ENCODE measurements at regions not wholly inside any gene's neighbourhood (a gene's known extent, or its start where the extent isn't known, plus 50 kb on each side); places are given as distances from the start of the nearest gene placed in this dataset.
A peak's percentile ranks its signal among the peaks of the same experiment; 100 is the strongest.

DNA sequence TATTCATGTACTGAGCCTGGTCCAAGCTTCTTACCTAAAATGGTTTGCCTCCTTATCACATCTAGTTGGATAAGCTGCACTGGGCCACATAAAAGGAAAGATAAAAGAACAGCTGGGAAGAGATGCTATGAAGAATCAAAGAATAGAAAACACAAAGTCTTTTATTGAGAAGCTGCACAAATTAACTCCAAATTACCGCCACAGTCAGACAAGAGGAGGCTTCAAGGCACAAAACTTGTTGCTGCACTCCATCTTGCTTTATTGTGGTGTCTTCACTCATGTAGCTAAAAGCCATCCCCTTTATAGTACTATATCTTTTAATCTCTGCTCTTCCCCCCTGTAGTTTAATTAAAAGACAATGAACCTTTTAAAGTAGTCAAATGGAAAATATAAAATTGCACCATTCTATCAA, 330.6 kb upstream of the PMFBP1 start:
- Histone ChIP-seq H3K27me3 (no peaks in the 10 kb centered on the region), H3K9me3 (no peaks in the 10 kb centered on the region), H3K4me3 (no peak overlapping the region), H3K36me3 (no peaks in the 10 kb centered on the region)
- DNase-seq: no peak

DNA sequence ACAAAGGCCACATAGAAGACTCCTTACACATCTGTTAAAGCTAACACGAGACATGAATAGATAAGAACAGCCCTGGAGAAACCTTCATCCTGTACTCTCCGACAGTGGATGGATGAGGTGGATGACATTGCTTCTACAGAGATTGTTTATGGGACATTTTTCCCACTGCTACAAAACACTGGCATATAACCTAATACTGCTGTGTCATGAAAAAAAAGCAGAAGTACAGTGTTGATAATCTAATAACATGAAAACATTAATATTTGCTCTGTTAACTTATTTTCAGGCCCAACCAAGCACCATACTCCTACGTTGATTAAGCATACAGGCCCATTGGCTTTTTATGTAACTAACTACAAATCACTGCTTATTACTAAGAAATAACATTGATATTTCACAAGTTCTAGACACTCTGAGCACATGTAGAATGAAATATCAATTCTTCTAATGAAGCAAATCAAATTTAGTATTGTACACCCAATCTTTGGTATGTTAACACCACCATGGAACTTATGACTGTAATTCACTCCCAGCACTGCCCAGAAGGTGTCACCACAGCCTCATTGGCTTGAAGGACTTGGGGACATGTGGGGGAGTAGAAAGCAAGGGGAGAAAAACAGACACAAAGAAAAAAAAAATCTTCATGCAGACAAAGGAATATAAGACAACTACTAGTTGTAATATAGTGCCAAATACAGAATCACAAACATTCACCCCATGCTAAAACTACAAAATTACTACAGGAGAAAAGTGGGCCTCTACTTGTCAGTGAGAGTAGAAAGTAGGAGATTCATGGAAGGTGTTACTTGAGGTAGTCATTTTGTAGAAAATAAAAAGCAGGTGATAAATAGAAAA, 330.0 kb upstream of the PMFBP1 start:
- DNase-seq: peak; percentile 31
- Histone ChIP-seq H3K9me3 (no peaks in the 10 kb centered on the region), H3K4me3 (no peak overlapping the region), H3K36me3 (no peaks in the 10 kb centered on the region), H3K27me3 (no peaks in the 10 kb centered on the region)

DNA sequence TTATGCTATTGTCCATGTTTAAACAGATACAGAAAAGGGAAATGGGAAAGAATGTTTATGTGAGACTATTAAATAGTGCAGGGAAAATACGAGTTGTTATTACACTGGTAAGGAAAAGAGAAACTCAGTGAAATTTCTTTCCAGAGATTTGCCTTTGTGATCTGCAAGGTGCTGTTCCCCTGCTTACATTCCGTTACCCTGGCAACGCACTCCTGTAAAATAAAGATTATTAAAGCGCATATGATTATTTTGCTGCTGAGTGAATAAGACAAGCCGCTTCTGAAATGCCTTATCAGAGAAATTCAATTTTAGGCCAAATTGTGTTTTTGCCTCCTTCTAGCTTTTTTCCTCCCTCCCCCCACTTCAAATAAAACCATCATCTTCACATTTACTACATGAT, 328.6 kb upstream of the PMFBP1 start:
- Histone ChIP-seq H3K4me3 (no peak overlapping the region), H3K9me3 (no peaks in the 10 kb centered on the region), H3K27me3 (no peaks in the 10 kb centered on the region), H3K36me3 (no peaks in the 10 kb centered on the region)
- no peak for DNase-seq

- Histone ChIP-seq H3K36me3 (no peaks in the 10 kb centered on the region), H3K9me3 (no peaks in the 10 kb centered on the region), H3K27me3 (no peaks in the 10 kb centered on the region), H3K4me3 (0 out of 2 replicates have a peak overlapping the region, but pooled peaks have one; percentile 5)
- DNase-seq: no peak
Observed at GRCh38 chr16:72493716-72494415, 321.9 kb upstream of the PMFBP1 start.

- peaks cover 3% of the 10 kb centered on the region; the same call in 1 of the 2 replicates for H3K9me3 ChIP-seq
Observed at GRCh38 chr16:72487283-72487682, 315.3 kb upstream of the PMFBP1 start.

GRCh38 chr16:72482695-72483094, 310.7 kb upstream of the PMFBP1 start:
- no peaks in the 10 kb centered on the region for H3K27me3 ChIP-seq
- no peaks in the 10 kb centered on the region for H3K36me3 ChIP-seq
- H3K9me3 ChIP-seq: no peaks in the 10 kb centered on the region
- H3K4me3 ChIP-seq: no peak overlapping the region
- DNase-seq: no peak

More at GRCh38 chr16:72487283-72487682, 315.3 kb upstream of the PMFBP1 start:
- DNase-seq: no peak
- no peaks in the 10 kb centered on the region for H3K36me3 ChIP-seq
- no peaks in the 10 kb centered on the region for H3K27me3 ChIP-seq
- H3K4me3 ChIP-seq: no peak overlapping the region

DNA sequence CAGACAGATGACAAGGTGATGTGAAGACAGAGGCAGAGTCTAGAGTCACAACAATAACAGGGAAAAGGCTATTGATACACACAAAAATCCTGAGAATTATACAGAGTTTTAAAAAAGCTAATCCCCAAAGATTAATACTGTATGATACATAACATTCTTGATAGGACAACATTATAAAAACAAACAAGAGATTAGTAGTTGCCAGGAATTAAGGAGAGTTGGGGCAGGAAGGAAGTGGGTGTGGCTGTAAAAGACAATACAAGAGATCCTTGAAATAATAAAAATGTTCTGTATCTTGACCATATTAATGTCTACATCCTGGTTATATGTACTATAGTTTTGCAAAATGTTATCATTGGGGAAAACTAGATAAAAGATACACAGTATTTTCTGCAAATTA, 309.5 kb upstream of the PMFBP1 start:
- no peaks in the 10 kb centered on the region for H3K9me3 ChIP-seq
- no peak for DNase-seq
- H3K36me3 ChIP-seq: no peaks in the 10 kb centered on the region
- no peaks in the 10 kb centered on the region for H3K27me3 ChIP-seq
- no peak overlapping the region for H3K4me3 ChIP-seq

DNA sequence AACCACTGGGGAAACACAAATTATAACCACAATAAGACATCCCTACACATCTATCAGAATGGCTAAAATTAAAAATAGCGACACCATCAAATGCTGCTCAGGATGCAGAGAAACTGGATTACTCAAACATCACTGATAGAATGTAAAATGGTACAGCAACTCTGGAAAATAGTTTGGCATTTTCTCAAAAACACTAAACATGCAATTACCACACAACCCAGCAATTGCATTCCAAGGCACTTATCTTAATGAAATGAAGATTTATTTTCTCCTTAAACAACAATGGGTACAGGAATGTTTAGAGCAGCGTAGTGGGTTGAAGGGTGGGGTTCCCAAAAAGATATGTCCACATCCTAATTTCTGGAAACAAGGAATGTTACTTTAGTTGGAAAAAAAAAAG, 309.0 kb upstream of the PMFBP1 start:
- no peak for DNase-seq

DNA sequence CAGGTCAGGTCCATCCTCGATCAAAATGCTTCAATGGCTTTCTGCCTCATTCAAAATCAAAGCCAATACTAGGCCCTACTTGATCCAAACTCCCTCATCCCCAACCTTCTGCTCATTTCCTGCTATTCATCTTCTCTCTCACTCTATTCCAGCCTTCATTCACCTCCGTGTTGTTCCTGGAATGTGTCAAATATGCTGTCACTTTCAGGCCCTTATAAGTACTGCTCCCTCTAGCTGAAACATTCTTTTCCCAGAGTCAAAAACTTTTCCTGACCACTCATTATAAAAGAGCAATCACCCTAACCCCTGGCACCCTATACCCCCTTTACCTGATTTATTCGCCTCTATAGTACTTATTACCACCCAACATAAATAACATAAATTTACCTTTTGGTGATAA, 303.7 kb upstream of the PMFBP1 start:
- no peak overlapping the region for H3K4me3 ChIP-seq
- DNase-seq: no peak
- no peaks in the 10 kb centered on the region for H3K36me3 ChIP-seq
- no peaks in the 10 kb centered on the region for H3K27me3 ChIP-seq
- no peaks in the 10 kb centered on the region for H3K9me3 ChIP-seq

More for the DNA sequence above, 309.0 kb upstream of the PMFBP1 start:
- no peaks in the 10 kb centered on the region for H3K36me3 ChIP-seq
- no peak overlapping the region for H3K4me3 ChIP-seq
- no peaks in the 10 kb centered on the region for H3K27me3 ChIP-seq
- H3K9me3 ChIP-seq: no peaks in the 10 kb centered on the region

DNA sequence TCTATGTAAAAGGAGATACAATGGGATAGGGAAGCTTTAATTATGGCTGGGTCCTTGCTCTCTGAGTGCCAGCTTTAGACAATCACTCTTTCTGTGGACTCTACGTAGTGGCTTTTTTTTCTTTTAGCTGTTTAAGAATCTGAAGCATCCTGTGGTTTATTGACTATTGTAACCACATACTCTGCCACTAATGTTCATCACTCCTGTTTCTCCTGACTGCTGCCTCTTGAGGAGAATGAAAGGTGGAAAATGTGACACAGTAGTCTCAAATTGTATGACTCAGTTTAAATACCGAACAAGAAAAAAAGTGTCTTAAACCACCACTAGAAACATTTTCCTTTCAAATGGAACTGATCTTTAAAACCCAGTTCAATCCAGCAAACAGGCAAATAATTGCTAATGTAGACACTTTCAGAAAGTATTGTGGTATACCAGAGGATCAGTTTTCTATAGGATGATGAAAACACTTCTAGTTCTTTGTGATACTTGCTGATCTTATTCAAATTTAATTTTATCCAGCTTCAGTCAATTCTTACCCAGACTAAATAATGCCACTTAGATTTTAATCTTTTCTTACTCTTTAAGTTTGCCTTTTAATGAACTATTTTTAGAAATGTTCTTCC, 302.7 kb upstream of the PMFBP1 start:
- H3K9me3 ChIP-seq: no peaks in the 10 kb centered on the region
- H3K27me3 ChIP-seq: no peaks in the 10 kb centered on the region
- H3K36me3 ChIP-seq: no peaks in the 10 kb centered on the region
- no peak for DNase-seq
- no peak overlapping the region for H3K4me3 ChIP-seq

- no peaks in the 10 kb centered on the region for H3K27me3 ChIP-seq
- no peak for DNase-seq
- H3K9me3 ChIP-seq: no peaks in the 10 kb centered on the region
- H3K36me3 ChIP-seq: no peaks in the 10 kb centered on the region
- no peak overlapping the region for H3K4me3 ChIP-seq
Observed at GRCh38 chr16:72473631-72474030, 301.7 kb upstream of the PMFBP1 start.

DNA sequence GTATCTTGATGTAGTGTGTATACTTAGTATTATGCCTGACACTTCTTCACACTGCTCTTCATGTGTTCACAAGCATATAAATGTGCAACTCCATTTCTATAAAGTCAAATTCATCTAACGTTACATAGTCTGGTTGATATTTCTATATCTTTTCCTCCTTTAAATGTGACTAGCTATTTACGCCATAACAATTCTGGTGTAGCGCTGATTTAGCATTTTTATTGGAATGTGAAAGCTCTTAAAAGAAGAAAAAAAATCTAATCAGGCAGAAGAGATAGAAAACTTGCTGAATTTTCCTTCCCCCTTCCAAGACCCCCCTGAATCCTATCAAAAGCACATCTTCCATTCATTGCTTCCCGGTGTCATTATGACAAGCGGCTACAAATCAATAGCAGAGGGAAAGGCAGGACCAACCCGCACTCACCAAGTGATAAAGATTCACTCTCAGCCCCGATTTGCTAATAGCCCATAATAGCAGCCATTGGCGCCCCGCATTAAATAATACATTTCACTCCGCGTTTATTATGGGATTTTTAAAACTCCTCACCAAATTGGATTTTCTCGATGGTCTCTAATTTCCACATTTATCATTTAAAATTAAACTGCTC, 299.5 kb upstream of the PMFBP1 start:
- H3K27me3 ChIP-seq: no peaks in the 10 kb centered on the region
- no peaks in the 10 kb centered on the region for H3K36me3 ChIP-seq
- no peak overlapping the region for H3K4me3 ChIP-seq
- DNase-seq: no peak
- H3K9me3 ChIP-seq: no peaks in the 10 kb centered on the region

- Histone ChIP-seq H3K36me3 (no peaks in the 10 kb centered on the region), H3K9me3 (no peaks in the 10 kb centered on the region), H3K4me3 (no peak overlapping the region), H3K27me3 (no peaks in the 10 kb centered on the region)
- DNase-seq: no peak
Observed at GRCh38 chr16:72470541-72470940, 298.6 kb upstream of the PMFBP1 start.

DNA sequence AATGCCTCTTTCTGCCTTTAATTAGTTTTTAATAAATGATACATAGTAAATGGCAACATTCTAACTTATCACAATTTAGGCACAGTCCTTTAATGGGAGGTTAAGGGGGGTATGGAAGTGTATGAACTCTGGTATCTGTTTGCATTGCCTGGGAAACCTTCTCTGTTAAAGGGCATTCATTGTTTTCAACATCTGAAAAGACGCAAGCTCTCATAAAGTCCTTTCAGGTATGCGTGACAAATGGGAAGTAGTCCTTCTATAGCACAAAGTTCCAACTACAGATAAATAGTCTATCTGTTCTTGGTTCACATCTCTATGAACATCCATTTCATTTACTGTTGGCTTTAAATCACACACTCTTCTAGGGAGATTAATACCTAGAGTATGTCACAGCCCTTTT, 298.0 kb upstream of the PMFBP1 start:
- Histone ChIP-seq H3K4me3 (no peak overlapping the region), H3K36me3 (no peaks in the 10 kb centered on the region), H3K27me3 (no peaks in the 10 kb centered on the region), H3K9me3 (no peaks in the 10 kb centered on the region)
- DNase-seq: no peak

DNA sequence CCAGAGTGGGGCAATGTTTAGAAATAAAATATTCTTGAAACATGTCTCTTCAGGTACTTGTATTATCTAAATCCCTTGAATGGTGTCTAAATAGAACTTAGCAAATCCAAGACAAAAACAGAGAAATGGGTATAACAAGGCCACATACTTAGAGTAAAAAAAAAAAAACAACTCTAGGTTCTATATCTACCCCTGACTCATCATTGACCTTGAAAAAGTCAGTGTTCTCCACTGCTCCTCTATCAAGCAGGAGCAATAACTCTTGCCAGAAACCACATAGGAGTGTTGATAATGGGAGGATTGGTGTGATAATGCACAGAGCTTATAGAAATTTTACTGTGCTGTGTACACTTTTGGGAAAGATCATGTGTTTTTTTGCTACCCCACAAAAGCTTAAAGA, 296.6 kb upstream of the PMFBP1 start:
- Histone ChIP-seq H3K36me3 (no peaks in the 10 kb centered on the region), H3K4me3 (no peak overlapping the region), H3K9me3 (no peaks in the 10 kb centered on the region), H3K27me3 (no peaks in the 10 kb centered on the region)
- DNase-seq: no peak

DNA sequence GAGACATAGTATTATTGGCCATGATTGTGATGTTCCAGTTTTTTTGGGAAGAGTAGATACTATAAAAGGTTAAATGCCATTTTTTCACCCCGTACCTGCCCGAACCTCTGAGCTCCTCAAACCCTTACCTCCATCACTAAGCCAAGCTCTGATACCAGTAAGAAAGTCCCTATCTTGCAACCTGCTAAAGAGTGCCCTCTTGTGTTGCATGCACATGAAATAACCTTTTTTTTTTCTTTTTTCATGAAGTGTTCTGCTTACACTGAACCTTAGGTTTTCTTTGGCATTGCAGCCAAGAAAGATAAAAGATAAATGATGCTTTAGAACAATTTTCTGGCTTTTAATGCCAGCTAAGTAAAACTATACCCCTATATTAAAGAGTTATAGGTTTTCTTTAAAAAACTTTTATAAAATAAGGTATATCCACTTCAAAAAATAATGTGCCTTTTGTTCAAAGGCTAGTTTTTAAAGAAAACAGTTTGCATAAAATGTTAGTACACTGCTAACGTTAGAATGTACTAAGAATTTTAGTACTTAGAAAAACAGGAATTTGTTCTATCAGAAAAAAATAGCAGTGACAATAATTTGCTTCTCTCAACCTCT, 295.3 kb upstream of the PMFBP1 start:
- Histone ChIP-seq H3K4me3 (no peak overlapping the region), H3K36me3 (no peaks in the 10 kb centered on the region), H3K9me3 (no peaks in the 10 kb centered on the region), H3K27me3 (no peaks in the 10 kb centered on the region)
- DNase-seq: no peak
